Lower leg skin (tissue), 3 donors: ENCODE measurements at regions not wholly inside any gene's neighbourhood (a gene's known extent, or its start where the extent isn't known, plus 50 kb on each side); places are given as distances from the start of the nearest gene placed in this dataset.

Source experiments
- POLR2A ChIP-seq, 2 donors: fragments of 450-650 bp; IDR thresholded peaks; one replicate each; pipeline ENCODE4 v1.6.1; 2016 to 2017; ENCODE audit warnings: antibody characterized with exemption in 2 of 2, mild to moderate bottlenecking in 1 of 2, moderate library complexity in 1 of 2
- TF ChIP-seq, protein P1 (sequence below), 3 donors: fragments of 450-650 bp; IDR thresholded peaks; one replicate each; pipeline ENCODE4 v1.5.1; 2016; ENCODE audit warnings: antibody characterized with exemption in 3 of 3, mild to moderate bottlenecking in 3 of 3, moderate library complexity in 2 of 3

DNA sequence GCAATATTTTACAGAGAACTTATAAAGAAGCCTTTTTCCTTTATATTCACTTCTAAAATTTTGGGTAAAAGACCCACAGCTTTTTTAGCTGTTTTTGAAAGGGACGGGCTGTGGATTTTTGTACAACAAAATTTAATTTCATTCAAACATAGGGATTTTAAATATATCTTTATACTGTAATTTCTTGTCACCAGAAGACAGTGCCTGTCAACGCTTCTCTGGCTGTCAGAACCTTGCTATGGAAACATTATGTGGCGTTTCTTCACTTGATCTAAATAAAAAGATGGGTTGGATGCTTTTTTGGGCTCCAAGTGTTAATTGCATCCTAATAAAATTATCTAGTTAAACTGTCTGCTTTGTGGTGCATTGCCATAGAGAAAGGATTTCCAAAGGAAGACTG, 635.6 kb upstream of the ALCAM start:
- TF ChIP-seq, protein P1, sequence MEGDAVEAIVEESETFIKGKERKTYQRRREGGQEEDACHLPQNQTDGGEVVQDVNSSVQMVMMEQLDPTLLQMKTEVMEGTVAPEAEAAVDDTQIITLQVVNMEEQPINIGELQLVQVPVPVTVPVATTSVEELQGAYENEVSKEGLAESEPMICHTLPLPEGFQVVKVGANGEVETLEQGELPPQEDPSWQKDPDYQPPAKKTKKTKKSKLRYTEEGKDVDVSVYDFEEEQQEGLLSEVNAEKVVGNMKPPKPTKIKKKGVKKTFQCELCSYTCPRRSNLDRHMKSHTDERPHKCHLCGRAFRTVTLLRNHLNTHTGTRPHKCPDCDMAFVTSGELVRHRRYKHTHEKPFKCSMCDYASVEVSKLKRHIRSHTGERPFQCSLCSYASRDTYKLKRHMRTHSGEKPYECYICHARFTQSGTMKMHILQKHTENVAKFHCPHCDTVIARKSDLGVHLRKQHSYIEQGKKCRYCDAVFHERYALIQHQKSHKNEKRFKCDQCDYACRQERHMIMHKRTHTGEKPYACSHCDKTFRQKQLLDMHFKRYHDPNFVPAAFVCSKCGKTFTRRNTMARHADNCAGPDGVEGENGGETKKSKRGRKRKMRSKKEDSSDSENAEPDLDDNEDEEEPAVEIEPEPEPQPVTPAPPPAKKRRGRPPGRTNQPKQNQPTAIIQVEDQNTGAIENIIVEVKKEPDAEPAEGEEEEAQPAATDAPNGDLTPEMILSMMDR (IDR thresholded peaks at IDR 0.05): no peak
- TF ChIP-seq POLR2A (IDR thresholded peaks at IDR 0.05): no peak
